Colonic mucosa (tissue), 4 donors: ENCODE measurements at regions not wholly inside any gene's neighbourhood (a gene's known extent, or its start where the extent isn't known, plus 50 kb on each side); places are given as distances from the start of the nearest gene placed in this dataset.

Source experiments
- DNase-seq: peaks from one replicate; pipeline ENCODE4 v3.0.0-alpha.2; 2020
- H3K27ac ChIP-seq: fragments of 200-600 bp; one replicate; pipeline ENCODE4 v1.8.0; 2021
- H3K27me3 ChIP-seq: fragments of 200-600 bp; one replicate; pipeline ENCODE4 v1.8.0; 2021
- H3K36me3 ChIP-seq: fragments of 200-600 bp; one replicate; pipeline ENCODE4 v1.8.0; 2021
- H3K4me1 ChIP-seq: fragments of 200-600 bp; one replicate; pipeline ENCODE4 v1.8.0; 2021; ENCODE audit warnings: mild to moderate bottlenecking
- H3K4me3 ChIP-seq: fragments of 200-600 bp; one replicate; pipeline ENCODE4 v1.8.0; 2021
- H3K9ac ChIP-seq, 2 donors: one replicate each; pipeline ENCODE4 v1.7.0; 2013; ENCODE audit warnings: control low read depth in 2 of 2, low read depth in 2 of 2, low read length in 2 of 2
- H3K9me3 ChIP-seq: fragments of 200-600 bp; one replicate; pipeline ENCODE4 v1.8.0; 2021
- CTCF ChIP-seq: fragments of 200-600 bp; IDR thresholded peaks from one replicate; pipeline ENCODE4 v1.8.0; 2022; ENCODE audit warnings: antibody characterized with exemption, mild to moderate bottlenecking
- intact Hi-C: fragments of 100-400 bp; cut with DNase I; formaldehyde crosslinking; loops from one replicate; pipeline ENCODE4 v1.14.1; 2022
- donor health status: healthy.
- donor health status: DM: no; HTN: no; CAD: no.
- donor health status: DM: no; HTN: no; CAD: no.

- TF ChIP-seq CTCF = no peak
- no peak overlapping the region for H3K27ac ChIP-seq
- H3K27me3 ChIP-seq = no peaks in the 10 kb centered on the region
- no peak overlapping the region for H3K9ac ChIP-seq
- H3K4me1 ChIP-seq = no peaks in the 10 kb centered on the region
- no peaks in the 10 kb centered on the region for H3K9me3 ChIP-seq
- no peak for DNase-seq
- H3K4me3 ChIP-seq = no peak overlapping the region
- H3K36me3 ChIP-seq = no peaks in the 10 kb centered on the region
- intact Hi-C loops = no loop called here
Measured at GRCh38 chr20:21982559-21982958, 277.1 kb downstream of the PAX1 start.

DNA sequence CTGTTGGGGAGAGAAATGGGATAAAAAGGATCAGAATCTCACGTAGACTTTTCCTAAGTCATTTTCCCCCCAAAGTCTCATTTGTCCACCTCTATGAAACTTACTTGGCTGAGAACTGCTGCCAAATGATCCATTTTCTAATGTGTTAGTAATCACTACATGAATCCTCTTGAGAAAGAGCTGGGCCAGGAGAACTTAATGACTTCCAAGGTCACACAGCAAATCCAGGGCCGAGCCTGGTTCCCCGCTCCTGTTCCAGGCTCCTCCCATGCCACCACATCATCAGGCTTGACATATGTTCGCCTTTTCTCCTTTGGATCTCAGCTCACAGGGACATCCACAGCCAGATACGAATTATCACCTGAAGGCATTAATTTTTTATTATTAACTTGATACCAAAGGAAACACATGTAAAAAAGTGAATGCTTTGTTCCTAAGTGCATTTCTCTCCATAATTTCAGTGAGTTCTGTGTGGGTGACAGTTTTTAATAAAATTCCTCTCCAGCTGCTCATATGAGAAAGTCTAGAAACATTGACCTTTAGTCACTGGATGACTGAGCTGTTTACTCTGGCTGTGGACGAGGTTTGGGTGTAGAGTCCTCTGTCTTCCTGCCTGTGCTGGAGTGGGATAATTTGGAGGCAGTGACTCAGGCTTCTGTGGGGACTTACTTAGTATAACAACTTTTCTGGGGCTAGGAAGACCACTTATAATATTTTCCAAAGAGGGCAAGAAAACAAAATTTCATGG lies 276.3 kb downstream of the PAX1 start:
- H3K9me3 ChIP-seq = no peaks in the 10 kb centered on the region
- DNase-seq = no peak
- no peaks in the 10 kb centered on the region for H3K4me1 ChIP-seq
- H3K9ac ChIP-seq = no peak overlapping the region
- intact Hi-C loops = no loop called here
- no peaks in the 10 kb centered on the region for H3K36me3 ChIP-seq
- TF ChIP-seq CTCF = no peak
- H3K4me3 ChIP-seq = no peak overlapping the region
- H3K27ac ChIP-seq = no peak overlapping the region
- no peaks in the 10 kb centered on the region for H3K27me3 ChIP-seq

- TF ChIP-seq CTCF = no peak
- H3K27ac ChIP-seq = no peak overlapping the region
- no peaks in the 10 kb centered on the region for H3K27me3 ChIP-seq
- H3K9ac ChIP-seq = no peak overlapping the region
- H3K4me3 ChIP-seq = no peak overlapping the region
- no peaks in the 10 kb centered on the region for H3K4me1 ChIP-seq
- H3K36me3 ChIP-seq = no peaks in the 10 kb centered on the region
- no peak for DNase-seq
- intact Hi-C loops = no loop called here
- no peaks in the 10 kb centered on the region for H3K9me3 ChIP-seq
Measured at GRCh38 chr20:21981179-21981578, 275.7 kb downstream of the PAX1 start.

DNA sequence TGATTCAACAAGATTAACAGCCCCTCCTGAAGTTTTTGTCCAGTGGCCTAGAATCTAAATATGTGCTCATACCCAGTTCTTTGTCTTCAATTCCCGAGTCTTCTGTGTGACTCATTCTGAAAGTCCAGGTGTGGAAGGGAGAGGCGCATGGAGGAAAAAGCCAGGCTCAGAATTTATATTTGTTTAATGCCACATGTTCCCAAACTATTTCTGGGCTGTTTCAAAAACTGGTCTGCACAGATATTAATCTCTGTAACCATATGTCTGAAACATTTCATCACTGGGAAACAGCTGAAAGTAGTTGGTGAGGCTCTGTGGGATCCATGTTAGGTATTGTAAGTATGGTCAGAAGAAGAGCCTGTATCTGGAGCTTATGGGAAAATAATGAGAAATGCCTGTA lies 266.0 kb downstream of the PAX1 start:
- H3K4me1 ChIP-seq = no peaks in the 10 kb centered on the region
- H3K36me3 ChIP-seq = no peaks in the 10 kb centered on the region
- H3K27ac ChIP-seq = no peak overlapping the region
- H3K27me3 ChIP-seq = no peaks in the 10 kb centered on the region
- no peak for TF ChIP-seq CTCF
- no peak overlapping the region for H3K9ac ChIP-seq
- no peak for DNase-seq
- H3K4me3 ChIP-seq = no peak overlapping the region
- intact Hi-C loops = no loop called here
- H3K9me3 ChIP-seq = no peaks in the 10 kb centered on the region

- Histone ChIP-seq H3K36me3 (no peaks in the 10 kb centered on the region), H3K9ac (no peak overlapping the region), H3K4me1 (no peaks in the 10 kb centered on the region), H3K4me3 (no peak overlapping the region), H3K27ac (no peak overlapping the region), H3K27me3 (no peaks in the 10 kb centered on the region), H3K9me3 (no peaks in the 10 kb centered on the region)
- intact Hi-C loops = no loop called here
- DNase-seq = no peak
- no peak for TF ChIP-seq CTCF
Measured at GRCh38 chr20:21968486-21968885, 263.0 kb downstream of the PAX1 start.
